OCI-LY3 (cell line): ENCODE measurements at regions not wholly inside any gene's neighbourhood (a gene's known extent, or its start where the extent isn't known, plus 50 kb on each side); places are given as distances from the start of the nearest gene placed in this dataset.

ENCODE experiments used
- CTCF ChIP-seq: fragments of 200-600, 300-600 bp; sonication (generic); IDR thresholded peaks from 2 replicates; pipeline ENCODE4 v1.5.1; 2014; ENCODE audit warnings: antibody characterized with exemption, low read length, low read depth
- EZH2phosphoT487 ChIP-seq: fragments of 200-600 bp; shearing (Covaris generic); IDR thresholded peaks from 2 replicates; pipeline ENCODE4 v1.6.1; 2018; ENCODE audit warnings: antibody characterized with exemption, mixed run types, low read depth

GRCh38 chr13:54768214-54768613, 1739.6 kb downstream of the OLFM4 start:
- TF ChIP-seq CTCF (no peak), EZH2phosphoT487 (no peak)
